ENCODE measurements at regions not wholly inside any gene's neighbourhood (a gene's known extent, or its start where the extent isn't known, plus 50 kb on each side); places are given as distances from the start of the nearest gene placed in this dataset.

DNA sequence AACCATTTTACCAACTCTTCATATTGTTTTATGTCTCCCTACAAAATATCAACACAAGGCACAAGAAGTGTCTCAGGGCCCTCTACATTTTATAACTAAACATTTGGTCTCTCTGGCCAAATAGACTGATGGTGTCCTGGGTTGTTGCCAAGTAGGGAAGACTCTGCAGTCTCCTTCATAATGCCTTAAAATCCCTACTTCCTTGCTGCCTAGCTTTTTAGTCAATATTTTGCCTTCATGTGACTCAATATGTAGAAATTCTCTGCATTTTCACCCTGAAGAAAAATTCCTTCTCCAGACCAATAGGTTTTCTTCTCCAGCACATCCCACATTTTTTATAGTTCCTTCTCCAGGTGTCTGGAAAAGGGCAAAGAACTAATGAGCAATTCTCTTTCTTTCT, 72.6 kb upstream of the IPO9 start:
- H3K36me3 ChIP-seq (replicated peaks in 1 of 2; ENCODE audit: control insufficient read depth in 1 of 2, insufficient read depth in 2 of 2, low read length in 1 of 2) = peaks cover 0 to 42% of the 10 kb centered on the region in 2 experiments
- peaks cover 41 to 85% of the 10 kb centered on the region in 2 experiments for H3K4me1 ChIP-seq (ENCODE audit: control insufficient read depth in 1 of 2, insufficient read depth in 2 of 2, low read depth in 1 of 2, low read length in 1 of 2)
- no peaks in the 10 kb centered on the region for H4K20me1 ChIP-seq (ENCODE audit: insufficient read depth)
- H3K79me2 ChIP-seq (ENCODE audit: insufficient read depth) = peaks cover 100% of the 10 kb centered on the region
- CTCF ChIA-PET = interaction anchor here (0.6 to 1.4 kb wide), 4 partner anchors 14 to 71 kb away, joined by 3 to 5 read pairs (median 3); no protein-coding TSS in a partner anchor
- peak overlapping the region; percentile 45 for H3K9ac ChIP-seq
- H3K9me3 ChIP-seq = no peaks in the 10 kb centered on the region
- H3K4me3 ChIP-seq (ENCODE audit: low read depth in 2 of 2, low read length in 1 of 2) = no peak overlapping the region
- POLR2A ChIA-PET = no interaction called here
- DNase-seq = no peak
- H3K4me2 ChIP-seq = peak overlapping the region; percentile 5; the same call in 1 of the 2 replicates
- no peaks in the 10 kb centered on the region for H3K27me3 ChIP-seq (ENCODE audit: insufficient read depth)
- no peak for TF ChIP-seq FOXM1 (IDR thresholded peaks at IDR 0.05; ENCODE audit: low read depth)
- TF ChIP-seq, protein P1, sequence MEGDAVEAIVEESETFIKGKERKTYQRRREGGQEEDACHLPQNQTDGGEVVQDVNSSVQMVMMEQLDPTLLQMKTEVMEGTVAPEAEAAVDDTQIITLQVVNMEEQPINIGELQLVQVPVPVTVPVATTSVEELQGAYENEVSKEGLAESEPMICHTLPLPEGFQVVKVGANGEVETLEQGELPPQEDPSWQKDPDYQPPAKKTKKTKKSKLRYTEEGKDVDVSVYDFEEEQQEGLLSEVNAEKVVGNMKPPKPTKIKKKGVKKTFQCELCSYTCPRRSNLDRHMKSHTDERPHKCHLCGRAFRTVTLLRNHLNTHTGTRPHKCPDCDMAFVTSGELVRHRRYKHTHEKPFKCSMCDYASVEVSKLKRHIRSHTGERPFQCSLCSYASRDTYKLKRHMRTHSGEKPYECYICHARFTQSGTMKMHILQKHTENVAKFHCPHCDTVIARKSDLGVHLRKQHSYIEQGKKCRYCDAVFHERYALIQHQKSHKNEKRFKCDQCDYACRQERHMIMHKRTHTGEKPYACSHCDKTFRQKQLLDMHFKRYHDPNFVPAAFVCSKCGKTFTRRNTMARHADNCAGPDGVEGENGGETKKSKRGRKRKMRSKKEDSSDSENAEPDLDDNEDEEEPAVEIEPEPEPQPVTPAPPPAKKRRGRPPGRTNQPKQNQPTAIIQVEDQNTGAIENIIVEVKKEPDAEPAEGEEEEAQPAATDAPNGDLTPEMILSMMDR (IDR thresholded peaks at IDR 0.05) = no peak
- TF ChIP-seq, protein P2, sequence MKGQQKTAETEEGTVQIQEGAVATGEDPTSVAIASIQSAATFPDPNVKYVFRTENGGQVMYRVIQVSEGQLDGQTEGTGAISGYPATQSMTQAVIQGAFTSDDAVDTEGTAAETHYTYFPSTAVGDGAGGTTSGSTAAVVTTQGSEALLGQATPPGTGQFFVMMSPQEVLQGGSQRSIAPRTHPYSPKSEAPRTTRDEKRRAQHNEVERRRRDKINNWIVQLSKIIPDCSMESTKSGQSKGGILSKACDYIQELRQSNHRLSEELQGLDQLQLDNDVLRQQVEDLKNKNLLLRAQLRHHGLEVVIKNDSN (IDR thresholded peaks at IDR 0.05; ENCODE audit: borderline replicate concordance, low read depth) = no peak
- TF ChIP-seq RCOR1 (IDR thresholded peaks at IDR 0.05; ENCODE audit: low read length) = no peak
- no peak for TF ChIP-seq EZH2phosphoT487 (IDR thresholded peaks at IDR 0.05; ENCODE audit: borderline replicate concordance, low read depth)
- peak in 1 of 2 experiments; percentile 41; a peak in 1 of 4 replicates for TF ChIP-seq EP300 (IDR thresholded peaks at IDR 0.05; ENCODE audit: borderline replicate concordance in 1 of 2, low read depth in 1 of 2, low read length in 1 of 2)
- TF ChIP-seq, protein P3, sequence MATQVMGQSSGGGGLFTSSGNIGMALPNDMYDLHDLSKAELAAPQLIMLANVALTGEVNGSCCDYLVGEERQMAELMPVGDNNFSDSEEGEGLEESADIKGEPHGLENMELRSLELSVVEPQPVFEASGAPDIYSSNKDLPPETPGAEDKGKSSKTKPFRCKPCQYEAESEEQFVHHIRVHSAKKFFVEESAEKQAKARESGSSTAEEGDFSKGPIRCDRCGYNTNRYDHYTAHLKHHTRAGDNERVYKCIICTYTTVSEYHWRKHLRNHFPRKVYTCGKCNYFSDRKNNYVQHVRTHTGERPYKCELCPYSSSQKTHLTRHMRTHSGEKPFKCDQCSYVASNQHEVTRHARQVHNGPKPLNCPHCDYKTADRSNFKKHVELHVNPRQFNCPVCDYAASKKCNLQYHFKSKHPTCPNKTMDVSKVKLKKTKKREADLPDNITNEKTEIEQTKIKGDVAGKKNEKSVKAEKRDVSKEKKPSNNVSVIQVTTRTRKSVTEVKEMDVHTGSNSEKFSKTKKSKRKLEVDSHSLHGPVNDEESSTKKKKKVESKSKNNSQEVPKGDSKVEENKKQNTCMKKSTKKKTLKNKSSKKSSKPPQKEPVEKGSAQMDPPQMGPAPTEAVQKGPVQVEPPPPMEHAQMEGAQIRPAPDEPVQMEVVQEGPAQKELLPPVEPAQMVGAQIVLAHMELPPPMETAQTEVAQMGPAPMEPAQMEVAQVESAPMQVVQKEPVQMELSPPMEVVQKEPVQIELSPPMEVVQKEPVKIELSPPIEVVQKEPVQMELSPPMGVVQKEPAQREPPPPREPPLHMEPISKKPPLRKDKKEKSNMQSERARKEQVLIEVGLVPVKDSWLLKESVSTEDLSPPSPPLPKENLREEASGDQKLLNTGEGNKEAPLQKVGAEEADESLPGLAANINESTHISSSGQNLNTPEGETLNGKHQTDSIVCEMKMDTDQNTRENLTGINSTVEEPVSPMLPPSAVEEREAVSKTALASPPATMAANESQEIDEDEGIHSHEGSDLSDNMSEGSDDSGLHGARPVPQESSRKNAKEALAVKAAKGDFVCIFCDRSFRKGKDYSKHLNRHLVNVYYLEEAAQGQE (IDR thresholded peaks at IDR 0.05; ENCODE audit: low read depth, low read length) = no peak
- TF ChIP-seq RXRA (IDR thresholded peaks at IDR 0.05; ENCODE audit: borderline replicate concordance, low read depth) = no peak
- no peak for TF ChIP-seq MEF2A (IDR thresholded peaks at IDR 0.05; ENCODE audit: borderline replicate concordance, low read depth)
- TF ChIP-seq TCF12 (IDR thresholded peaks at IDR 0.05) = peak; percentile 23; the same call in 1 of the 2 replicates
- TF ChIP-seq NFIC (IDR thresholded peaks at IDR 0.05; ENCODE audit: borderline replicate concordance) = peak; percentile 69
- peak; percentile 17; the same call in 1 of the 2 replicates for TF ChIP-seq JUND (IDR thresholded peaks at IDR 0.05)
- TF ChIP-seq TEAD4 (IDR thresholded peaks at IDR 0.05; ENCODE audit: borderline replicate concordance, insufficient read depth) = peak; percentile 47; the same call in 1 of the 2 replicates
- no peak for TF ChIP-seq CHD2 (IDR thresholded peaks at IDR 0.05; ENCODE audit: low read length, partially characterized antibody)
- TF ChIP-seq GATA2 (CRISPR knock-in tag; IDR thresholded peaks at IDR 0.05) = no peak
- TF ChIP-seq TAF1 (IDR thresholded peaks at IDR 0.05; ENCODE audit: borderline replicate concordance, low read depth, low read length) = no peak
- TF ChIP-seq, protein P4, sequence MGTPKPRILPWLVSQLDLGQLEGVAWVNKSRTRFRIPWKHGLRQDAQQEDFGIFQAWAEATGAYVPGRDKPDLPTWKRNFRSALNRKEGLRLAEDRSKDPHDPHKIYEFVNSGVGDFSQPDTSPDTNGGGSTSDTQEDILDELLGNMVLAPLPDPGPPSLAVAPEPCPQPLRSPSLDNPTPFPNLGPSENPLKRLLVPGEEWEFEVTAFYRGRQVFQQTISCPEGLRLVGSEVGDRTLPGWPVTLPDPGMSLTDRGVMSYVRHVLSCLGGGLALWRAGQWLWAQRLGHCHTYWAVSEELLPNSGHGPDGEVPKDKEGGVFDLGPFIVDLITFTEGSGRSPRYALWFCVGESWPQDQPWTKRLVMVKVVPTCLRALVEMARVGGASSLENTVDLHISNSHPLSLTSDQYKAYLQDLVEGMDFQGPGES (IDR thresholded peaks at IDR 0.05; ENCODE audit: low read depth, low read length) = no peak
- TF ChIP-seq, protein P5, sequence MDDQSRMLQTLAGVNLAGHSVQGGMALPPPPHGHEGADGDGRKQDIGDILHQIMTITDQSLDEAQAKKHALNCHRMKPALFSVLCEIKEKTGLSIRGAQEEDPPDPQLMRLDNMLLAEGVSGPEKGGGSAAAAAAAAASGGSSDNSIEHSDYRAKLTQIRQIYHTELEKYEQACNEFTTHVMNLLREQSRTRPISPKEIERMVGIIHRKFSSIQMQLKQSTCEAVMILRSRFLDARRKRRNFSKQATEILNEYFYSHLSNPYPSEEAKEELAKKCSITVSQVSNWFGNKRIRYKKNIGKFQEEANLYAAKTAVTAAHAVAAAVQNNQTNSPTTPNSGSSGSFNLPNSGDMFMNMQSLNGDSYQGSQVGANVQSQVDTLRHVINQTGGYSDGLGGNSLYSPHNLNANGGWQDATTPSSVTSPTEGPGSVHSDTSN (IDR thresholded peaks at IDR 0.05) = peak; percentile 18; the same call in 1 of the 2 replicates
- peak; percentile 35; the same call in 1 of the 2 replicates for TF ChIP-seq FOSL2 (IDR thresholded peaks at IDR 0.05; ENCODE audit: borderline replicate concordance, low read depth)
- no peak; the same call in 1 of the 2 replicates for TF ChIP-seq POLR2AphosphoS5 (IDR thresholded peaks at IDR 0.05; ENCODE audit: low read depth, low read length)
- TF ChIP-seq SMC3 (IDR thresholded peaks at IDR 0.05; ENCODE audit: low read depth, low read length) = no peak
- no peak for TF ChIP-seq RAD21 (IDR thresholded peaks at IDR 0.05; ENCODE audit: low read length)
- H3K27ac ChIP-seq (ENCODE audit: low read depth in 2 of 2, low read length in 1 of 2) = peak overlapping the region; percentile 60 to 98
- no peaks in the 10 kb centered on the region for H3K9me2 ChIP-seq
- H3F3A ChIP-seq (replicated peaks; ENCODE audit: insufficient read depth) = peaks cover 88% of the 10 kb centered on the region
- no peak overlapping the region for H2AFZ ChIP-seq (ENCODE audit: low read depth)
